Spinal cord (tissue), 9 donors: ENCODE measurements at regions not wholly inside any gene's neighbourhood (a gene's known extent, or its start where the extent isn't known, plus 50 kb on each side); places are given as distances from the start of the nearest gene placed in this dataset.

ENCODE experiments used
- DNase-seq, 6 donors: peaks; one replicate each; pipeline versions ENCODE4 v3.0.0 to v3.0.0-alpha.2; 2013 to 2015; ENCODE audit warnings: low spot score in 6 of 6, low read depth in 4 of 6
- H3K27ac ChIP-seq: one replicate; pipeline ENCODE4 v1.5.1; 2013; ENCODE audit warnings: low read depth, low read length, control low read depth
- H3K27me3 ChIP-seq: one replicate; pipeline ENCODE4 v1.6.1; 2013; ENCODE audit warnings: low read length; ENCODE audit not compliant: control insufficient read depth, insufficient read depth
- H3K36me3 ChIP-seq: one replicate; pipeline ENCODE4 v1.6.1; 2013; ENCODE audit warnings: low read length; ENCODE audit not compliant: control insufficient read depth, insufficient read depth
- H3K4me1 ChIP-seq: one replicate; pipeline ENCODE4 v1.6.1; 2013; ENCODE audit warnings: low read length; ENCODE audit not compliant: control insufficient read depth, insufficient read depth
- H3K4me3 ChIP-seq: one replicate; pipeline ENCODE4 v1.5.1; 2013; ENCODE audit warnings: low read depth, low read length, control low read depth
- H3K9me3 ChIP-seq: one replicate; pipeline ENCODE4 v1.6.1; 2013; ENCODE audit warnings: low read length; ENCODE audit not compliant: control insufficient read depth, insufficient read depth
- WGBS: methylation state at CpG from one replicate; pipeline ENCODE4 v1.1.5; 2013; ENCODE audit warnings: missing lambda C conversion rate; ENCODE audit not compliant: insufficient coverage; 5-methylcytosine and 5-hydroxymethylcytosine counted together
- donor health status: healthy.

DNA sequence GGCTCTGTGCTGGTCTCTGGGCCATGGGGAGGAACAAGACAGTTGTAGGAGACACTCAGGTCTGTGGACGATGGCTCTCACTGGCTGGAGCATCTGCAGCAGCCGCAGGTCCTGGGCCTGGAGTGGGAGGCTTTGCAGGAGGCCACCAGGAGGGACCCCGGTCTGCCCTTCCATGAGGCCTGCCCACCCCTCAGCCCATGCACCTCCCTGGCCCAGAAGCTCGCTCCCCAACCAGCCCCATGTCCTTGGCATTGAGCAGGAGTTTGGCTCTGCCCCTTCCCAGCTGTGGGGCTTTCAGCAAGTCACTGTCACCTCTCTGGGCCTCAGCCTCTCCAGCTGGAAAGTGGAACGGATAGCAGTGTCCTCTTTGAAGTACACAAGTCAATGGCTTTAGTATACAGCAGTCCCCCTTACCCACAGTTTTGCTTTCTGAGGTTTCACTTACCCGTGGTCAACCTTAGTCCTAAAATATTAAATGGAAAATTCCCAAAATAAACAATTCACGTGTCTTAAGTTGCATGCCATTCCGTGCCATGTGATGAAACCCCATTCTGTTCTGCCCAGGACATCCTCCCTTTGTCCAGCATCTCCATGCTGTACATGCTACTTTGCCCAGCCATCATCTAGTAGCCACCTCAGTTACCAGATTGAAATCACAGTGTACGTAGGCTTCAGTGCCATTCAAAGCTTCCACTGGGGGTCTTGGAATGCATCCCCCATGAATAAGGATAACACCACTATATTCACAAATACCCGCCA is 104.0 kb downstream of the CPZ start:
- Histone ChIP-seq H3K4me1 (no peaks in the 10 kb centered on the region), H3K4me3 (no peak overlapping the region), H3K9me3 (no peaks in the 10 kb centered on the region), H3K27me3 (peaks cover 7% of the 10 kb centered on the region), H3K27ac (no peak overlapping the region), H3K36me3 (no peaks in the 10 kb centered on the region)
- 92% methylated on average over 9 of the region's 10 CpGs for WGBS
- DNase-seq, result no peak

DNA sequence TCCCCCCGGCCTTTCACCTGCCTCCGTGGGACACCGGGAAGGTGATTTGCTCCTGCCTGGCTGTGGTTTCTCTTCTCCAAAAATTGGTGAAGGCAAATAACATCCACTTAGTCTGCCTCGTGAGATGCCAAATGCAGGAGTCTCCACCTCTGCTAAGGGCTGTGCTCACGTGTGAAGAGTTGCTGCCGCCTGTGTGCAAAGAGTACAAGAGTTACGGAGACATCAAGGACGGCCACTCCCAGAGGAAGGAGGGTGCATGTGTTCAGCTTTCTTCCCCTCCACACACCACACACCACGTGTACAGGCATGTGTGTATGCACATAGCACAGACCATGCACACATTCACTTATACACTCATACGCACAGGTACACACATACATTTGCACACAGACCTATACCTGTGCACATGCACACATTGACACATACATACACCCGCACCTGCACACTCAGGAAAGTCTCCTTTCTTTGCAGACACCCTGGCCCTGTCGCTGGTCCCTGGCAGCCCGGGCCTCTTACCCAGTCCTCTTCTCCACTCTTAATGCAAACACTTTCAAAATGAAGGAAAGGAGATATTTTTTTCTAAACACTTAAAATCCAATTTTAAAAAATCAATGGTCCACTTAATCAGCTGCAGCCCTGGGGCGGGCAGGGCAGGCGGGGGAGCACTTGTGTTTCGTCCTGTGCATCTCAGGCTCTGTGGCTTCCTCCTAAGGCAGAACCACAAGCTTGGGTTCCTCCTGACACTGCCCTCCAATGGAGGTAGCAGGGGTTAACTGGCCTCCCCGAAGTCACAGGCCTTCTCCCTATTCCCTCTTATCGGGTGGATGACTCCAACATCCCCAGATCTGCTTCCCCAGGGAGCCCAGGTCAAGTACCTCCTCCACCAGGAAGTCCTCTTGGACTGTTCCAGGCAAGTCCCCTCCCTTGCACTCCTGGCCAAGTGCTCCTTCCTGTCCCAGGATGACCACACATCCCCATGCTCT is 103.0 kb downstream of the CPZ start:
- H3K27me3 ChIP-seq, result peaks cover 5% of the 10 kb centered on the region
- 80% methylated on average over 16 of the region's 18 CpGs for WGBS
- no peak for DNase-seq

DNA sequence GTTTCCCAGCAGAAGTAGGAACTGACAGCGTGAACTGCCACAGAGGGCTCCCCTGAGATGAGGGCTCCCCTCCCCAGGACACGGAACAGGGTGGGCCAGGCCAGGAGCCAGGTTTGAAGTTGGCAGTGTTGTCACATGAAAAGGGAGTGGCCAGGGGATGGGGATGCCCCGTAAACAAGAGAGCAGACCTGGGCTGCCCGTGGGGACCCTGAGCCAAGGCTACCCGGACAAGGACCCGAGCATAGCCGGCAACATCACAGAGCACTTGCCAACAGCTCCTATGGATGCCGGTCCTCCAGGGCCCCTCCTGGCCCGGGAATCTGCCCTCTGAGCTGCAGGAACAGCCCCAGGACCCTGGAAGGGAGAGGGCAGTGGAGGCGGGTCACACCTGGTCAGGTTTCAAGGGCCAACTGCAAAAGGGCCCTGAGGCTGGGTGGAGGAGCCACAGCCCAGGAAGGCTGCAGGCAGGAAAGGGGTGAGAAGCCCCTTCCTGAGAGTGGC is 102.1 kb downstream of the CPZ start:
- H3K36me3 ChIP-seq, result no peaks in the 10 kb centered on the region
- WGBS, result 63% methylated on average over 8 of the region's 10 CpGs
- DNase-seq, result no peak
- peaks cover 5% of the 10 kb centered on the region for H3K27me3 ChIP-seq
- no peak overlapping the region for H3K27ac ChIP-seq
- H3K4me1 ChIP-seq, result no peaks in the 10 kb centered on the region
- H3K9me3 ChIP-seq, result no peaks in the 10 kb centered on the region
- no peak overlapping the region for H3K4me3 ChIP-seq

More for the DNA sequence above, 103.0 kb downstream of the CPZ start:
- no peak overlapping the region for H3K4me3 ChIP-seq
- H3K27ac ChIP-seq, result no peak overlapping the region
- H3K9me3 ChIP-seq, result no peaks in the 10 kb centered on the region
- H3K36me3 ChIP-seq, result no peaks in the 10 kb centered on the region
- no peaks in the 10 kb centered on the region for H3K4me1 ChIP-seq

DNA sequence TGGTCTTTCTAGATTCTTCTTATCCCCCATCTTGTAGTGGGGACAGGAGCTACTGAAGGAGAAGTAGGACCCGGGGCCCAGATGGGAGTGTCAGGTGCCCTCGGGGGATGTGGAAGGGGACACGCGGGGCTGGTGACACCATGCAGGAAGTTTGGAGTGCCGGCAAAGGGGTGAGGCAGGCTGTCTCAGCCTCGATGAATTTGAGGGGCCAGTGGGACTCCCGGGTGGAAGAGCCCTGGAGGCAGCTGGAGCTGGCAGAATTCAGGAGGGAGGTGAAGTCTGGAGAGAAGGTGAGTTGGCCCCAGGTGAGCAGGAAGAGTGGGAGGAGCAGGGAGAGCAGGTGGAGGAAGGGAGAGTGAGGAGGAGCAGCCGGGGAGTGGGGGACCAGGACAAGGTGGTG is 101.7 kb downstream of the CPZ start:
- 82% methylated on average over 8 of the region's 8 CpGs for WGBS
- Histone ChIP-seq H3K36me3 (no peaks in the 10 kb centered on the region), H3K9me3 (no peaks in the 10 kb centered on the region), H3K4me1 (no peaks in the 10 kb centered on the region), H3K4me3 (no peak overlapping the region), H3K27me3 (peaks cover 5% of the 10 kb centered on the region), H3K27ac (no peak overlapping the region)
- DNase-seq, result no peak

DNA sequence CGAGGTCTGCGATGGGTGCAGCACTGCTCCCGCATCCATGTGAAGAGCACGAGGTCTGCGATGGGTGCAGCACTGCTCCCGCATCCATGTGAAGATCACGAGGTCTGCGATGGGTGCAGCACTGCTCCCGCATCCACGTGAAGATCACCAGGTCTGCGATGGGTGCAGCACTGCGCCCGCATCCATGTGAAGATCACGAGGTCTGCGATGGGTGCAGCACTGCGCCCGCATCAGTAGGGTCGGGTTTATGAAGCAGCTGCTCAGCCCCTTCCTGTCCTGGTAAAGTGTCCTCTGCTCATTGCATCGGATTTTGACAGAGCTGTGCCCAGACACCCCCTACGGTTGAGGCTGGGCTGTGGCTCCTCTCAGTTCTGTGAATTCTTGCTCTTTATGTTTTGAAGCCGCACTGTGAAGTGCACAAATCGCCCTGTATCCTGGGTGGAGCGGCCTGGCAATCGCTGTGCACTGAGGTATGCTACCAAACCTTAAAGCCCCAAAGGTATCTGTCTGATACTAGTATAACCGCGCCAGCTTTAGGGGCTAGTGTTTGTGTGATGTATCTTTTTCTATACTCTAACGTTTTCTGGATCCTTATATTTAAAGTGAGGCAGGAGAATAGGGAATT is 98.7 kb downstream of the CPZ start:
- Histone ChIP-seq H3K4me1 (peaks cover 9% of the 10 kb centered on the region), H3K27ac (no peak overlapping the region), H3K27me3 (peaks cover 14% of the 10 kb centered on the region), H3K9me3 (no peaks in the 10 kb centered on the region), H3K4me3 (no peak overlapping the region), H3K36me3 (no peaks in the 10 kb centered on the region)
- 93% methylated on average over 21 of the region's 27 CpGs for WGBS
- DNase-seq, result no peak

DNA sequence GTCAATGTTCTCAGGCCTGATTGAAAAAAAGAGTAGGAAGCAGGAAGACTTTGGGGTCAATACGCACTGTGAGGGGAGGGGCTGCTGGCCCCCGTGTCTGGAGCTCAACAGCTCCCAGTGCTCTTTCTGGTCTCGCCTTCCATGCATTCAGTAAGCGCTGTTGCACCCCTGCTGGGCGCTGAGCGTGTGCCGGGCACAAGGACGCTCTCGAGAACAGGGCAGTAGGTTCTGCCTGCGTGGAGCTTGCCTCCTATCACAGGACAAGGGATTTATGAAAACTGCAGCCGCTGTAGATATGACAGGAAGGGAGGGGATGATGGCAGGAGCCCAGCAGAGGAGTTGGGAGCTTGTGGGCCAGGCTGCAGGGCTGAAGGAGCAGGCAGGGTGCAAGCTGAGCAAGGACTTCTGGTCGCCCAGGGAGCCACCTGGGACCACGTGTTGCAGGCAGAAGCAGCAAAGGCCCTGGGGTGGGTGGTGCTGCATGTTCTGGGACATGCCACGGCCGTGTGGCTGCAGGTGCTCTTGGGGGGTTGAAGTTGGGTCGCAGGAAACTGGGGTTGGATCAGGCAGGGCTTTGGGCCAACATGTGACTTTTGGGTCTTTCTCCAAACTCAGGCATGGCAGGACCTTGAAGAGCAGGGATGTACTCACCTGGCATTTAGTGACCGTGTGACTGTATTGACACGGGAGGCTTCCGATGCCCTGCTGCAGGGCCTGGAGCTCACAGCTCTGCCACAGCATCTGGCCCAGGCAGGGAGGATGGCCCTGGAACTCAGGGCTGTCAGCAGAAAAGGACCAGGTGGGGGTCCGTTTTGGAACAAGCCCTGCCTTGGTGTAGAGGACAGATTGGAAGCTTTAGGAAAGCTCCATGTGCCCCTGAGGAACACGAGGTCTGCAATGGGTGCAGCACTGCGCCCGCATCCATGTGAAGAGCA is 97.9 kb downstream of the CPZ start:
- no peak for DNase-seq
- Histone ChIP-seq H3K4me3 (no peak overlapping the region), H3K4me1 (peaks cover 9% of the 10 kb centered on the region), H3K9me3 (no peaks in the 10 kb centered on the region), H3K27me3 (peaks cover 17% of the 10 kb centered on the region), H3K27ac (no peak overlapping the region), H3K36me3 (no peaks in the 10 kb centered on the region)
- 74% methylated on average over 23 of the region's 23 CpGs for WGBS

DNA sequence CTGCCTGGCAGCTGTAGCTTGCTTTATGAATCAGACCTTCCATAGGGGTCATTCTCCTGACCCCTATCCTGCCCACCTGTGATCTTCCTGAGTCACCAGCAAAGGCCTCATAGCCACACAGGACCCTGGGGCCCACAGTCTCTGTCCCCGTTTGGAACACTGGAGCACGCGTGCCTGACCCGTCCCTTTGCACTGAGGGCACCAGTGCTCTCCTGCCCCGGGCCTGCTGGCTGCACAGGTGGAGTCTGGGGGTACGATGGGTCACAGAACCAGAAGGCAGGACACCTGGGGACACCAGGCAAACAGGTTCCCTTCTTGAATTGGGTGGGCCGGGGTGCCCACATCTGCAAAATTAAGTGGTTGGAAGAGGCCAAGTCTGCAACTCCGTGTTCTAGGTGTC is 97.2 kb downstream of the CPZ start:
- H3K27ac ChIP-seq, result no peak overlapping the region
- H3K4me1 ChIP-seq, result peaks cover 9% of the 10 kb centered on the region
- no peak overlapping the region for H3K4me3 ChIP-seq
- WGBS, result 89% methylated on average over 8 of the region's 8 CpGs
- no peak for DNase-seq
- H3K36me3 ChIP-seq, result no peaks in the 10 kb centered on the region
- H3K9me3 ChIP-seq, result no peaks in the 10 kb centered on the region
- H3K27me3 ChIP-seq, result peaks cover 16% of the 10 kb centered on the region

DNA sequence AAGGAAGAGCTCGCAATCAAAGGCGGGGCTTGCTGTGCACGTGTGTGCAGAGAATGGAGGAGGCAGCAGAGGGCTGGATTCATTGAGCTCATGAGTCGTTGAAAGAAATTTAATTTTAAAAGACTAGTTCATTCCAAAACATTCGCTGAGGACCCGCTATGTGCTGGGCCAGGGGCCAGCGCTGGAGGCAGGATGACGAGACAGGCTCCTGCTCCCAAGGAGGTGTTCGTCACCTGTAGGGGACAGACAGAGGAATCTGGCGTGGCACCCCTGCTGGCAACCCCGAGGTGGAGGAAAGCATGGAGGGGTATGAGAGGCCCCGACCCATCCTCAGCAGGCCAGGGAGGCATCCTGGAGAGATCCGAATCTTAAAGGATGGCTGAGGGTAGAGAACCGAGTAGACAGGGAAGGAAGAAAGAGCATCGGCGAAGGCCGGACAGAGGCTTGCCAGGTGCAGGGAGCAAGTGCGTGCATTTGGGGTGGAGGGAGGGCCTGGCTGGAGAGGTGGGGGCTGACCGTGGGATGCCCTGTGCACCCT is 96.4 kb downstream of the CPZ start:
- WGBS, result 79% methylated on average over 14 of the region's 19 CpGs
- Histone ChIP-seq H3K27me3 (peaks cover 15% of the 10 kb centered on the region), H3K27ac (no peak overlapping the region), H3K9me3 (no peaks in the 10 kb centered on the region), H3K4me1 (peaks cover 9% of the 10 kb centered on the region), H3K4me3 (no peak overlapping the region), H3K36me3 (no peaks in the 10 kb centered on the region)
- DNase-seq, result no peak
